A673 (cell line): ENCODE measurements at regions not wholly inside any gene's neighbourhood (a gene's known extent, or its start where the extent isn't known, plus 50 kb on each side); places are given as distances from the start of the nearest gene placed in this dataset.

Source experiments
- BruUV-seq: library from RNA; stranded (reverse); fragments of 400-500 nt; replicated peaks from 2 replicates; lab custom pipeline; 2021; lab: Mats Ljungman, UMichigan
- CTCF ChIA-PET: fragments of 300-600 bp; sonication (Branson Sonifier 250); formaldehyde crosslinking; loops from one replicate; lab custom pipeline; 2022; ENCODE audit warnings: antibody characterized with exemption; lab: Charles Lee
- POLR2A ChIA-PET: fragments of 300-600 bp; sonication (Branson Sonifier 250); formaldehyde crosslinking; loops from one replicate; lab custom pipeline; 2022; ENCODE audit warnings: antibody characterized with exemption; ENCODE audit not compliant: low non-redundant PET; lab: Charles Lee
- DNase-seq: peaks from one replicate; pipeline ENCODE4 v3.0.0-alpha.2; 2015; ENCODE audit warnings: low spot score
- H3K27ac ChIP-seq: fragments of 200-600 bp; sonication (generic); 2 replicates; pipeline ENCODE4 v1.5.1; 2016; ENCODE audit warnings: mixed run types, low read depth, mild to moderate bottlenecking, mixed read lengths, antibody characterized with exemption, low read length; ENCODE audit not compliant: poor library complexity, severe bottlenecking
- H3K27me3 ChIP-seq: fragments of 200-600 bp; sonication (generic); replicated peaks from 2 replicates; pipeline ENCODE4 v1.6.1; 2017; ENCODE audit warnings: mixed run types, low read depth, mild to moderate bottlenecking, mixed read lengths, antibody characterized with exemption, low read length; ENCODE audit not compliant: insufficient read depth, poor library complexity
- H3K36me3 ChIP-seq: fragments of 200-600 bp; sonication (generic); 2 replicates; pipeline ENCODE4 v1.6.1; 2016; ENCODE audit warnings: mixed run types, mild to moderate bottlenecking, mixed read lengths, antibody characterized with exemption, low read length; ENCODE audit not compliant: insufficient read depth, poor library complexity, severe bottlenecking
- H3K4me1 ChIP-seq: fragments of 200-600 bp; sonication (generic); 2 replicates; pipeline ENCODE4 v1.6.1; 2017; ENCODE audit warnings: mixed run types, mild to moderate bottlenecking, mixed read lengths, antibody characterized with exemption, low read length; ENCODE audit not compliant: insufficient read depth, poor library complexity, severe bottlenecking
- H3K4me3 ChIP-seq: fragments of 200-600 bp; sonication (generic); 2 replicates; pipeline ENCODE4 v1.5.1; 2016; ENCODE audit warnings: low read depth, mixed run types, mild to moderate bottlenecking, mixed read lengths, low read length; ENCODE audit not compliant: poor library complexity, severe bottlenecking
- H3K9me3 ChIP-seq: fragments of 200-600 bp; sonication (generic); 2 replicates; pipeline ENCODE4 v1.6.1; 2016; ENCODE audit warnings: mixed run types, low read depth, mild to moderate bottlenecking, mixed read lengths, antibody characterized with exemption, low read length; ENCODE audit not compliant: poor library complexity, severe bottlenecking
- CTCF ChIP-seq: fragments of 300-800, 200-600 bp; sonication (generic); conservative IDR thresholded peaks from 2 replicates; pipeline ENCODE4 v1.5.1; 2017; ENCODE audit warnings: low read depth, mild to moderate bottlenecking, antibody characterized with exemption, low read length, moderate library complexity, mixed read lengths
- EZH2 ChIP-seq: fragments of 200-600 bp; sonication (generic); IDR thresholded peaks from 2 replicates; pipeline ENCODE4 v1.6.1; 2017; ENCODE audit warnings: borderline replicate concordance, low read depth, mild to moderate bottlenecking, mixed read lengths, antibody characterized with exemption, low read length; ENCODE audit not compliant: poor library complexity, severe bottlenecking
- intact Hi-C: fragments of 100-400 bp; cut with micrococcal nuclease; formaldehyde crosslinking; loops from one replicate; pipeline ENCODE4 v1.10.0; 2022; ENCODE audit not compliant: unreplicated experiment

GRCh38 chr12:114885501-114885900 is 201.5 kb upstream of the TBX3 start:
- TF ChIP-seq EZH2 (no peak), CTCF (no peak)
- H3K9me3 ChIP-seq: no peaks in the 10 kb centered on the region
- no peaks in the 10 kb centered on the region for H3K36me3 ChIP-seq
- ChIA-PET CTCF (no interaction called here), POLR2A (no interaction called here)
- H3K27ac ChIP-seq: no peak overlapping the region
- H3K27me3 ChIP-seq: no peaks in the 10 kb centered on the region
- no peak overlapping the region for H3K4me3 ChIP-seq
- no peaks in the 10 kb centered on the region for H3K4me1 ChIP-seq
- intact Hi-C loops: no loop called here
- no peak for DNase-seq
- no TSS peak for BruUV-seq

GRCh38 chr12:114884575-114884974 is 200.6 kb upstream of the TBX3 start:
- Histone ChIP-seq H3K27ac (no peak overlapping the region), H3K9me3 (no peaks in the 10 kb centered on the region), H3K4me1 (no peaks in the 10 kb centered on the region), H3K36me3 (no peaks in the 10 kb centered on the region), H3K27me3 (no peaks in the 10 kb centered on the region), H3K4me3 (no peak overlapping the region)
- intact Hi-C loops: no loop called here
- TF ChIP-seq EZH2: no peak
- no peak for TF ChIP-seq CTCF
- DNase-seq: no peak
- ChIA-PET CTCF (no interaction called here), POLR2A (no interaction called here)
- BruUV-seq: no TSS peak

- Histone ChIP-seq H3K27me3 (no peaks in the 10 kb centered on the region), H3K27ac (no peak overlapping the region), H3K4me3 (no peak overlapping the region), H3K4me1 (no peaks in the 10 kb centered on the region), H3K9me3 (no peaks in the 10 kb centered on the region), H3K36me3 (no peaks in the 10 kb centered on the region)
- POLR2A ChIA-PET: no interaction called here
- TF ChIP-seq EZH2 (no peak), CTCF (no peak)
- no peak for DNase-seq
- CTCF ChIA-PET: no interaction called here
- BruUV-seq: no TSS peak
- intact Hi-C loops: no loop called here
These were observed 198.1 kb upstream of the TBX3 start for GRCh38 chr12:114882083-114882482.
